ENCODE measurements at regions not wholly inside any gene's neighbourhood (a gene's known extent, or its start where the extent isn't known, plus 50 kb on each side); places are given as distances from the start of the nearest gene placed in this dataset.

DNA sequence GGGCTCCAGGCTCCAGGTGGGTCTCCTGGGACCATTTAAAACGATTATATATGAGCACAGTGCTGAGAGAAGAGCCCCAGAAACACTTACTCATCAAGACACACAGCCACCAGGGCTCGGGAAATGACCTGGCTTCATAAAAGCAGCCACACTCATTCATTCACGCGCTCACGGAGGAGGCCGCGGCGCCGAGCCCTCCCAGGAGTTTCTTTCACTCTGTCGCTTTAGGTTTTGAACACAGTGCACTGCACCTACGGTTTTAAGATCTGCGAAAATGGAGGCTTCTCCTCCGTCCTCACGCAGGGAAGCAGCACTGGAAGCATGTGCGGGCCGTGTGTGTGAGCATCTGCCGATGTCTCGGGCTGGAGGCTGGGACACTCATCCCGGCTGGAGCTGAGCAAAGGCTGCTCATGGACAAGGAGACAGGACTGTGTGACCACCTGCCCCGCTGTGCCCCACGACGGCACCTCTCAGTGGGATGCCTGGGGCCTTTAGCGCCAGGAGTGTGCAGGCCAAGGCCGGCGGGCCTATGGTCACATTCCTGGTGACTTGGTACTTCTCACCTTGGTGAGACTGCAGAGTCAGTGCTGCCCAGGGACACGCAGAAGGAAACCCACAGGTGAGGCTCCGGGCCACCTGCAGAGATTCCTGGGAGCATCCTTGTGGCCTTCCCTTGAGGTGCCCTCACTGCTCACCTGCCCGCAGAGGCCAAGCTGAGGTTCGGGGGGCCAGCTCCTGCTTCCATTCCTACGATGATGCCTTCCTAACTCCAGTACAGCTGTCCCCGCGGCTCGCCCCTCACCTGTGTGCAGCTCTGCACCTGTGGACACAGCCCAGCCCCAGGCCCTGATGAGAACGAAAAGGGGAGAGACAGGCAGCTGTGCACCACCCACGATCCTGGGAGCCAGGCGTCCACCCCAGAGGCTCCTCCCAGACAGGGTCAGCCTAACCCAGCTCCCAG, 872.0 kb downstream of the BRD1 start:
- no peaks in the 10 kb centered on the region for H3K27me3 ChIP-seq (ENCODE audit: control insufficient read depth in 1 of 2, insufficient read depth in 2 of 2, low read length in 2 of 2)
- no peaks in the 10 kb centered on the region for H3K9me3 ChIP-seq (ENCODE audit: control insufficient read depth in 1 of 2, low read length in 2 of 2)
- H3K4me3 ChIP-seq (ENCODE audit: low read depth in 1 of 2, low read length in 2 of 2): no peak overlapping the region
- no peak overlapping the region for H3K27ac ChIP-seq (ENCODE audit: low read depth, low read length)
- no peaks in the 10 kb centered on the region for H3K4me1 ChIP-seq (ENCODE audit: control insufficient read depth in 1 of 2, insufficient read depth in 2 of 2, low read length in 2 of 2)
- no peak overlapping the region for H3K9ac ChIP-seq (ENCODE audit: low read depth in 1 of 2, low read length in 2 of 2)
- H3K36me3 ChIP-seq (ENCODE audit: control insufficient read depth in 1 of 2, insufficient read depth in 2 of 2, low read length in 2 of 2): no peaks in the 10 kb centered on the region

DNA sequence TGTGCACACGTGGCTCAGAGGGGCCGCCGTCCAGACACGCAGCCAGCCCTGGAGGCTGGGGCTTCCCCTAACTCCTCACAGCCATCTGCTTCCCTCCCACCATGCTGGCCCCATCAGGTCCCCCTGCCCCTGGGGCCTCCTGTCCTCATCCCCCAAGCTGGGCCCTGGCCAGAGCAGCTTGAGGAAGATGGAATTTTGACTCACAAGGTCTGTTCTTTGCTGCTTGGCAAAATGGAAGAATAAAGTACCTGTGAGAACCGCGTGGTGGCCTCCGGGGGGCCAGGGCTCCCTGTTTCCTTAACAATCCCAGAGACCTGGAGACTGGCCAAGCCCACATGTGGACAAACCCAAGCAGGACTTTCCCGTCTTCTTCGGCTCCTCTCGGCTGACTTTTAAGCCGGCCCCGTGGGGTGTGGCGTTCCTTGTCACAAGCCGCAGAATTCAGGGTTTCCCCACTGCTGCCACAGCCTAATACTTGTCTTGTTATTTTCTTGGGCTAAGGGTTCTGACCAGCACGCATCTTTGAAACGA, 872.8 kb downstream of the BRD1 start:
- H3K27ac ChIP-seq (ENCODE audit: low read depth, low read length): no peak overlapping the region
- H3K9ac ChIP-seq (ENCODE audit: low read depth in 1 of 2, low read length in 2 of 2): no peak overlapping the region
- H3K9me3 ChIP-seq (ENCODE audit: control insufficient read depth in 1 of 2, low read length in 2 of 2): no peaks in the 10 kb centered on the region
- no peak overlapping the region for H3K4me3 ChIP-seq (ENCODE audit: low read depth in 1 of 2, low read length in 2 of 2)
- H3K27me3 ChIP-seq (ENCODE audit: control insufficient read depth in 1 of 2, insufficient read depth in 2 of 2, low read length in 2 of 2): no peaks in the 10 kb centered on the region
- no peaks in the 10 kb centered on the region for H3K4me1 ChIP-seq (ENCODE audit: control insufficient read depth in 1 of 2, insufficient read depth in 2 of 2, low read length in 2 of 2)
- no peaks in the 10 kb centered on the region for H3K36me3 ChIP-seq (ENCODE audit: control insufficient read depth in 1 of 2, insufficient read depth in 2 of 2, low read length in 2 of 2)

DNA sequence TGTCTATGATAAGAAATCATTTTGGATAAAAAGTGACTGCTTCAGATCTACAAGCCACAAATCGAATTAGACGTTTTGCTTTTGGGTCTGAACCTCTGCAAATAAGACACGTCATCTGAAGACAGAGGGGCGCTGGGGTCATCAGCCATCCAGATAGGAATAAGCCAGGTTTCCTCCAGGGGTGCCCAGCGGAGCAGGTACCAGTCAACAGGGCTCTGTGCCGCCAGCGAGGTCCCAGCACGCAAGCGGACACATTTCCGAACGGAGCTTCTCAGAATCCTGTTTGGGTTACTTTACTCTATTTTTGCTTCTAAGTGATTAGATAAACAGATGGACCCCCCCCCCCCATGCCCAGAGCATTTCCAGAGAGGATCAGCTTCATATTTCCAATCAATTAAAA, 873.8 kb downstream of the BRD1 start:
- H3K9ac ChIP-seq (ENCODE audit: low read depth in 1 of 2, low read length in 2 of 2): no peak overlapping the region
- H3K27ac ChIP-seq (ENCODE audit: low read depth, low read length): no peak overlapping the region
- H3K36me3 ChIP-seq (ENCODE audit: control insufficient read depth in 1 of 2, insufficient read depth in 2 of 2, low read length in 2 of 2): no peaks in the 10 kb centered on the region
- no peak overlapping the region for H3K4me3 ChIP-seq (ENCODE audit: low read depth in 1 of 2, low read length in 2 of 2)
- no peaks in the 10 kb centered on the region for H3K4me1 ChIP-seq (ENCODE audit: control insufficient read depth in 1 of 2, insufficient read depth in 2 of 2, low read length in 2 of 2)
- no peaks in the 10 kb centered on the region for H3K27me3 ChIP-seq (ENCODE audit: control insufficient read depth in 1 of 2, insufficient read depth in 2 of 2, low read length in 2 of 2)
- no peaks in the 10 kb centered on the region for H3K9me3 ChIP-seq (ENCODE audit: control insufficient read depth in 1 of 2, low read length in 2 of 2)

DNA sequence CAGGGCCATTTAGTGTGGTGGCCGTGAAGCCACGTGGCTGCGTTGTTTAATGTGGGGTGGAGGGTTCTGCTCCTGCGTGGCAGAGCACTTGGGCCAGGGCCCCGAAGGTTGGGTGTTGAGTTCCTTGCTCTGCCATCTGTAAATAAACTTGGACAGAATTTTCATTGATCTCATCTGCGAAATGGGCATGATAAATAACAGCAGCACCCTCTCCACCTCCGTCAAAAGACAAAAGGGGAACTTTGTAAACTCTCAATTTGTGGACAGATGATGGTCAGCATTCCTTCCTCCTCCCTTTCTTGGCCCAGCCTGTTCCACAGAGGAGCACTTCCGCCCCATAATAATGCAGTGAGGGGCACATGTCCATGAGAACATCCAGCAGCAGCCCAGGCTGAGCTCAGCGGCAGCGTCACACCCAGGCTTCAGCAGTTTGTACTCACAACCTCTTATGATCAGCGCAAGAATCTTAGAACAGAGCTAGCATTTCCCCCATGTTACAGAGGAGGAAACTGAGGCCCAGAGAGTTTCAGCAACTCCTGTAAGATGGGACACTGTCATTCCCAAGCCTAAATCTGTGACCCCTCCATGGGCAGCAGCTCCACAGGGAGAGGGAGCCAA, 874.5 kb downstream of the BRD1 start:
- Histone ChIP-seq H3K4me3 (ENCODE audit: low read depth in 1 of 2, low read length in 2 of 2) (no peak overlapping the region), H3K9me3 (ENCODE audit: control insufficient read depth in 1 of 2, low read length in 2 of 2) (no peaks in the 10 kb centered on the region), H3K36me3 (ENCODE audit: control insufficient read depth in 1 of 2, insufficient read depth in 2 of 2, low read length in 2 of 2) (no peaks in the 10 kb centered on the region), H3K27me3 (ENCODE audit: control insufficient read depth in 1 of 2, insufficient read depth in 2 of 2, low read length in 2 of 2) (no peaks in the 10 kb centered on the region), H3K4me1 (ENCODE audit: control insufficient read depth in 1 of 2, insufficient read depth in 2 of 2, low read length in 2 of 2) (no peaks in the 10 kb centered on the region), H3K27ac (ENCODE audit: low read depth, low read length) (no peak overlapping the region), H3K9ac (ENCODE audit: low read depth in 1 of 2, low read length in 2 of 2) (no peak overlapping the region)

DNA sequence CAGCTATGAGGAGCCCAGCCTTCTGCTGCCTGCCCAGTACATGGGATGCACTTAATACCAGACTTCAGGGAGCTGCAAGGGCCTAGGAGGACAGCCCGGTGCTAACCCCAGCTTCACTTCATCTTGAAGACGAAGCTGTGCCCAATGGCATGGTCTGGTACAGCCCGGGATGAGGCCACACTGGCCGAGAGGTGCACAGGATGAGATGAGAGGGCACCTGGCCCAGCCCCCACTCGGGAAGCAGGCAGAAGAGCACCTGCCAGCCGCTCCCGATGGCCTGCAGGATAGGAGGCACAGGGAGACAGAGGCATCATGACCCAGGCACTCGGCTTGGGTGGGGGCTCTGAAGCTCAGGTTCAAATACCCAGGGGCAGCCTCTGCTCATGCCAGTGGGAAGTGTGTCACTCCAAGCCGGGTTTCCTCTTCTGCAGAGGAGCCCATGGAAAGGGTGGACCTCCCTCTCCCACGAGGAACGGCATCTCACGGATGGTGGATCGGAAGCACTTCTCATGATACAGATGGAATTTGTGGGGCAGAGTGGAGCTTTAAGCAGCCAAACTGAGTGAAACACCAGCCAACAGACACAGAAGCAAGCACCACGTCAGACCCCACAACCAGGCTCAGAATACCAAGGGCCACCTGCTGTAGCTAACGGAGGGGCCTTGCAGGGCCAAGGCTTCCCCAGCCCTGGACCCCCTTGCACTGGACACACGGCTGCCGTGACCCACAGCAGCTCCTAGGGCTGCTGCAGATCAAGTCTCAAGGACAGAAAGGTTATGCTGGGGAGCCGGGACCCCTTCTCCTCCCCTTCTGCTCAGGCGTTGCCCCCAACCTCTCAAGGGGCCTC, 875.2 kb downstream of the BRD1 start:
- Histone ChIP-seq H3K27ac (ENCODE audit: low read depth, low read length) (no peak overlapping the region), H3K36me3 (ENCODE audit: control insufficient read depth in 1 of 2, insufficient read depth in 2 of 2, low read length in 2 of 2) (no peaks in the 10 kb centered on the region), H3K27me3 (ENCODE audit: control insufficient read depth in 1 of 2, insufficient read depth in 2 of 2, low read length in 2 of 2) (no peaks in the 10 kb centered on the region), H3K4me3 (ENCODE audit: low read depth in 1 of 2, low read length in 2 of 2) (no peak overlapping the region), H3K4me1 (ENCODE audit: control insufficient read depth in 1 of 2, insufficient read depth in 2 of 2, low read length in 2 of 2) (no peaks in the 10 kb centered on the region), H3K9ac (ENCODE audit: low read depth in 1 of 2, low read length in 2 of 2) (no peak overlapping the region), H3K9me3 (ENCODE audit: control insufficient read depth in 1 of 2, low read length in 2 of 2) (no peaks in the 10 kb centered on the region)

DNA sequence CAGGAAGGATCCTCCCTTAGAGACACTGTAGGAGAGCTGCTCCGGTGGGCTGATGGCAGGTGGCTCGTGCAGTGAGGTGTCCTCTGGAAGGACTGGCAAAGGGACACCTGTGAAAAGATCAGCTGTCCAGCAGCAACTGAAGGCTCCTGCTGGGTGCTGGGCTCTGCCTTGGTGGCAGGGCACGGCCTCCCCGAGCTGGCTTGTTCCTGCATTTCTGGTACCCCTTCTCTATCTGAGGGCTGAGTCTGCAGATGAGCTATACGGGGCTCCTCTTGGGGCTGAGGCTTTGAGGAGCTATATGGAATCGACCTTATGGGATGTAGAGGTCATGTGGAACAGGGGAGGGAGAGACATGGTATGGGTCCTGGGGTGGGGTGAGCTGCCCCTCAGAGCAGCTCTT, 875.8 kb downstream of the BRD1 start:
- no peak overlapping the region for H3K27ac ChIP-seq (ENCODE audit: low read depth, low read length)
- H3K36me3 ChIP-seq (ENCODE audit: control insufficient read depth in 1 of 2, insufficient read depth in 2 of 2, low read length in 2 of 2): no peaks in the 10 kb centered on the region
- no peaks in the 10 kb centered on the region for H3K27me3 ChIP-seq (ENCODE audit: control insufficient read depth in 1 of 2, insufficient read depth in 2 of 2, low read length in 2 of 2)
- no peak overlapping the region for H3K9ac ChIP-seq (ENCODE audit: low read depth in 1 of 2, low read length in 2 of 2)
- no peaks in the 10 kb centered on the region for H3K9me3 ChIP-seq (ENCODE audit: control insufficient read depth in 1 of 2, low read length in 2 of 2)
- no peaks in the 10 kb centered on the region for H3K4me1 ChIP-seq (ENCODE audit: control insufficient read depth in 1 of 2, insufficient read depth in 2 of 2, low read length in 2 of 2)
- no peak overlapping the region for H3K4me3 ChIP-seq (ENCODE audit: low read depth in 1 of 2, low read length in 2 of 2)

DNA sequence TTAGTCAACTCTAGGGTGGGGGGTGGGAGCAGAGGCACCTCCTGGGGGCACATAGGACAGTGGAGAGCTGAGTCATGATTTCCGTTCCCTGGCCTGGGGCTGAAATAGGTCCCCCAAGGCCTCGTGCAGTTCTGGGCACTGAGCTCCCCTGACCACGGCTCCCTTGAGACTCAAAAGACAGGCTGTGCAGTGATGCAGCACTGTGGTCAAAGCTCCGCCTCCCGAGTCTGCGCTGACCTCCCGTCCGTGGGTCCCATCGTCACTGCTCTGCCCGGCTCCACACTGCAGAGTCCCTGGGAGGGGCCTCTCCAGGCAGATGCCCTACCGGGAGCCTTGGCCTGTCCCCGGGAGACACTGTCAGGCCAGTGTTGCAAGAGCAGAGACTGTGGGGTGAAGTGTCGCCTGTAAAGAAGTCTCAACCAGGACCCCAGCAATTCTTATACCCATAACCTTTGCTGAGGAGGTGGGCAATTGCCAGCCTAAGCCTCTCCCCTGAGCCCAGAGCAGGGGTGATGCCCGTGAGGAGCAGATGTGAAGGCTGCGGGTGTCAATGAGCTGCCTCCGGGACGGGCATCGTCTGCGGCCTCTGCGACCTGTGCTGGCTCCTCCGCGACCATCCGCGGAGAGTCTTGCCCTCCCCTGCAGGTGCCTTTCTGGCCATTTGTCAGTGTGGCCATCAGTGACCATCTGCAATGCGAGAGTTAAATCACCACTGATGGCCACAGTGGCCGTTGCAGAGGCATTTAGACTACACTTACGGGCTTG, 877.3 kb downstream of the BRD1 start:
- H3K27ac ChIP-seq (ENCODE audit: low read depth, low read length): no peak overlapping the region
- H3K36me3 ChIP-seq (ENCODE audit: control insufficient read depth in 1 of 2, insufficient read depth in 2 of 2, low read length in 2 of 2): no peaks in the 10 kb centered on the region
- no peak overlapping the region for H3K4me3 ChIP-seq (ENCODE audit: low read depth in 1 of 2, low read length in 2 of 2)
- H3K9me3 ChIP-seq (ENCODE audit: control insufficient read depth in 1 of 2, low read length in 2 of 2): no peaks in the 10 kb centered on the region
- no peak overlapping the region for H3K9ac ChIP-seq (ENCODE audit: low read depth in 1 of 2, low read length in 2 of 2)
- no peaks in the 10 kb centered on the region for H3K4me1 ChIP-seq (ENCODE audit: control insufficient read depth in 1 of 2, insufficient read depth in 2 of 2, low read length in 2 of 2)
- no peaks in the 10 kb centered on the region for H3K27me3 ChIP-seq (ENCODE audit: control insufficient read depth in 1 of 2, insufficient read depth in 2 of 2, low read length in 2 of 2)

DNA sequence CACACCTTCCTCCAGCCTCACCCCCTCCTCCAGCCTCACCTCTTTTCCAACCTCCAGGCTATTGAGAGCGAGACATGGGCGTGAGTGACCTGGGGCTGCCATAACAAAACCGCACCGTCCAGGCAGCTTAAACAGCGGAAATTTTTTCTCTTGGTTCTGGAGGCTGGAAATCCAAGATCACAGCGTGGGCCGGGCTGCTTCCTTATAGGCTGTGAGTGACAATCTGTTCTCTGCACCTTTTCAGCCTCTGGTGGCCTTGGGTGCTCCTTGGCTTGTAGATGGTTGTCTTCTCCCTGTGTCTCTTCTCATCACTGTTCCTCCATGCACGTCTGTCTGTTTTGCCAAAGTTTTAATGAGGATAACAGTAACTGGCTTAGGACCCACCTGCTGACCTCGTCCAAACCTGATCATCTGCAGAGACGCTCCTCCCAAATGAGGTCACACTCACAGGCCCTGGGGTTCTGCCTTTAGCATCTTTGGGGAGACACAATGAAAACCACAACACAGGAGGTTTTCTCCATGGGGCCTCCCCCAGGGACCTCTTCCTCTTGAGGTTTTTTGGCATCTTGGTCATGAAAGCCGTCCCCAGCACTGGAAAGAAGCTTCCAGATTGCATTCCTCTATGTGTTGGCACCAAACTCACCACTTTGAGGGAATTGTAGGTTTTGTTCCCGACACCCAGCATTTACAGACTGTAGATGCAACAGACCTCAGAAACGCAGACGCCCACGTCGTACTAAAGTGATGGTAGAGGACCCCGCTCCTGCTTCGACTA, 878.1 kb downstream of the BRD1 start:
- Histone ChIP-seq H3K9me3 (ENCODE audit: control insufficient read depth in 1 of 2, low read length in 2 of 2) (no peaks in the 10 kb centered on the region), H3K4me3 (ENCODE audit: low read depth in 1 of 2, low read length in 2 of 2) (no peak overlapping the region), H3K4me1 (ENCODE audit: control insufficient read depth in 1 of 2, insufficient read depth in 2 of 2, low read length in 2 of 2) (no peaks in the 10 kb centered on the region), H3K36me3 (ENCODE audit: control insufficient read depth in 1 of 2, insufficient read depth in 2 of 2, low read length in 2 of 2) (no peaks in the 10 kb centered on the region), H3K27ac (ENCODE audit: low read depth, low read length) (no peak overlapping the region), H3K27me3 (ENCODE audit: control insufficient read depth in 1 of 2, insufficient read depth in 2 of 2, low read length in 2 of 2) (no peaks in the 10 kb centered on the region), H3K9ac (ENCODE audit: low read depth in 1 of 2, low read length in 2 of 2) (no peak overlapping the region)

DNA sequence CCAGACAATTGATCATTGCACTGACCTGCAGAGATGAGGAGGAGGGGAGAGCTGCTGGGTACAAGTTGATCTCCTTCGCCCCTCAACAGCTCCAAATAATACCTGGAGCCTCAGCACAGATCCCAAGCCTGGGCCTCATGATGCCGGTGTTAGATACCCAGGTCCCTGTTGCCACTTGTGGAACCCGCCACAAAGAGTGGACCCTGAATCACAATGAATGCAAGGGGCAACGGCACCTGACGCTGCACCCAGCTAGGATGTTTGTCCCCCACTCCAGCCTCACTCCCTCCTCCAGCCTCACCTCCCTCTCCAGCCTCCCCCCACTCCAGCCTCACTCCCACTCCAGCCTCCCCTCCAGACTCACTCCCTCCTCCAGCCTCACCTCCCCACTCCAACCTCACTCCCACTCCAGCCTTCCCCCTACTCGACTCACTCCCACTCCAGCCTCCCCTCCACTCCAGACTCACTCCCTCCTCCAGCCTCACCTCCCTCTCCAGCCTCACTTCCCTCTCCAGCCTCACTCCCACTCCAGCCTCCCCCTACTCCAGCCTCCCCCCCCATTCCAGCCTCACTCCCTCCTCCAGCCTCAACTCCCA, 879.0 kb downstream of the BRD1 start:
- Histone ChIP-seq H3K36me3 (ENCODE audit: control insufficient read depth in 1 of 2, insufficient read depth in 2 of 2, low read length in 2 of 2) (no peaks in the 10 kb centered on the region), H3K4me3 (ENCODE audit: low read depth in 1 of 2, low read length in 2 of 2) (no peak overlapping the region), H3K27ac (ENCODE audit: low read depth, low read length) (no peak overlapping the region), H3K9ac (ENCODE audit: low read depth in 1 of 2, low read length in 2 of 2) (no peak overlapping the region), H3K4me1 (ENCODE audit: control insufficient read depth in 1 of 2, insufficient read depth in 2 of 2, low read length in 2 of 2) (no peaks in the 10 kb centered on the region), H3K9me3 (ENCODE audit: control insufficient read depth in 1 of 2, low read length in 2 of 2) (no peaks in the 10 kb centered on the region), H3K27me3 (ENCODE audit: control insufficient read depth in 1 of 2, insufficient read depth in 2 of 2, low read length in 2 of 2) (no peaks in the 10 kb centered on the region)

Measured in duodenal mucosa (tissue), 2 donors.